Thyroid gland (tissue), 4 donors: ENCODE measurements at regions not wholly inside any gene's neighbourhood (a gene's known extent, or its start where the extent isn't known, plus 50 kb on each side); places are given as distances from the start of the nearest gene placed in this dataset.

ENCODE experiments used
- DNase-seq, 2 donors: peaks; one replicate each; pipeline ENCODE4 v3.0.0-alpha.2; 2019
- H3K27ac ChIP-seq, 3 donors: fragments of 200-600 bp; sonication (generic); 1 replicate in 2 of 3; 2 replicates in 1 of 3; pipeline ENCODE4 v1.5.1; 2016 to 2019; ENCODE audit warnings: mild to moderate bottlenecking in 1 of 3, moderate library complexity in 1 of 3
- H3K27me3 ChIP-seq: fragments of 200-600 bp; sonication (generic); one replicate; pipeline ENCODE4 v1.5.1; 2019
- H3K36me3 ChIP-seq, 2 donors: fragments of 200-600 bp; sonication (generic); one replicate each; pipeline ENCODE4 v1.5.1; 2016 to 2019
- H3K4me1 ChIP-seq, 2 donors: fragments of 200-600 bp; sonication (generic); one replicate each; pipeline ENCODE4 v1.5.1; 2017 to 2019
- H3K4me3 ChIP-seq, 3 donors: fragments of 200-600 bp; sonication (generic); replicated peaks in 1 of 3; 1 replicate in 2 of 3; 2 replicates in 1 of 3; pipeline ENCODE4 v1.5.1; 2016; ENCODE audit warnings: mild to moderate bottlenecking in 1 of 3
- H3K9me3 ChIP-seq: fragments of 200-600 bp; sonication (generic); one replicate; pipeline ENCODE4 v1.5.1; 2017
- CTCF ChIP-seq, 6 experiments: fragments of 200-600 bp in 3 of 6; fragments of 450-650 bp in 3 of 6; sonication (generic) in 3 of 6; IDR thresholded peaks; one replicate each; pipeline ENCODE4 v1.5.1; 2016 to 2019; ENCODE audit warnings: antibody characterized with exemption in 6 of 6, mild to moderate bottlenecking in 2 of 6, inconsistent platforms in 1 of 6, moderate library complexity in 1 of 6
- POLR2A ChIP-seq, 2 donors: fragments of 450-650 bp; IDR thresholded peaks; one replicate each; pipeline ENCODE4 v1.6.1; 2017; ENCODE audit warnings: antibody characterized with exemption in 2 of 2, mild to moderate bottlenecking in 2 of 2, moderate library complexity in 1 of 2
- WGBS, 2 donors: methylation state at CpG; one replicate each; pipeline ENCODE4 v1.1.5; 2017; 5-methylcytosine and 5-hydroxymethylcytosine counted together
- intact Hi-C: fragments of 100-400 bp; cut with DNase I; formaldehyde crosslinking; loops from one replicate; pipeline ENCODE4 v1.15.1; 2023

DNA sequence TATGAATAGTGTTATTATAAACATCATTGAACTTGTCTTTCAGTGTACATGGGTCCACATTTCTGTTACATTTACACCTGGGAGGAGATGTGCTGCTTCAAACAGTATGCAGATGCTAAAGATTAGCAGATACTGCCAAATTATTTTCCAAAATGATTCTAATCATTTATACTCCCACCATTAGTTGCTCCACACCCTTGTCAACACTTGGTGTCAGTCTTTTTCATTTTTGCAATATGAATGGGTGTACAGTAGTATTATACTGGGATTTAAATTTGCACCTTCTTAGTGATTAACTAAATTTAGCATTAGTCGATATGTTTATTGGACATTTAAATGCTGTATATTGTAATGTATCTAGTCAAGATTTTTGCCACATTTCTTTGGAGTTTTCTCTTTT lies 131.6 kb upstream of the GRID2 start:
- intact Hi-C loops = no loop called here
- Histone ChIP-seq H3K36me3 (no peaks in the 10 kb centered on the region), H3K4me1 (no peaks in the 10 kb centered on the region), H3K9me3 (no peaks in the 10 kb centered on the region), H3K27ac (no peak overlapping the region), H3K27me3 (no peaks in the 10 kb centered on the region), H3K4me3 (no peak overlapping the region)
- WGBS, 2 donors = 95 to 100% methylated on average over 1 of the region's 1 CpG
- no peak for DNase-seq
- no peak for TF ChIP-seq CTCF (IDR thresholded peaks at IDR 0.05)
- TF ChIP-seq POLR2A (IDR thresholded peaks at IDR 0.05) = no peak

DNA sequence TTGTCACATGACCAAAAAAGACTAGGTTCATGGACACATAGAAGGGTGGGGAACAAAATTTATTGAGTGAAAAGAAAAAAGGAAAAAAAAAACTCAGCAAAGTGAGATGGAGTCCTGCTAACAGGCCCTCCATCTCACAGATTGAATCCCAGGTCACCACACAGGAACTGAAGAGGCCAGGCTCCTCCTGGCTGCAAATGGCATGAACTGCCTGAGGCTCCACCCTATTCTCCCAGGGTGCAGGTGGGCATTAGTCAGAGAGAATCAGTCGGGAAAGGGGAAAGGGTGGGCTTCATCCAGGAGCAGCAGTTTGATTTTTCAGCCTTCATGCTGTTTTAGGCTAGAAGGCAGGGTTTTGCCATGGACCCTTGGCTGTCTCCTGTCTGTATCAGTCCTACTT lies 128.5 kb upstream of the GRID2 start:
- Histone ChIP-seq H3K4me3 (no peak overlapping the region), H3K4me1 (no peaks in the 10 kb centered on the region), H3K27me3 (no peaks in the 10 kb centered on the region), H3K9me3 (no peaks in the 10 kb centered on the region), H3K36me3 (no peaks in the 10 kb centered on the region), H3K27ac (no peak overlapping the region)
- no peak for DNase-seq
- TF ChIP-seq POLR2A (IDR thresholded peaks at IDR 0.05) (no peak), CTCF (IDR thresholded peaks at IDR 0.05) (no peak)
- intact Hi-C loops = no loop called here
- 55 to 70% methylated on average over 1 of the region's 1 CpG for WGBS, 2 donors

- intact Hi-C loops = no loop called here
- DNase-seq = no peak
- Histone ChIP-seq H3K4me1 (no peaks in the 10 kb centered on the region), H3K9me3 (no peaks in the 10 kb centered on the region), H3K27ac (no peak overlapping the region), H3K36me3 (no peaks in the 10 kb centered on the region), H3K4me3 (no peak overlapping the region), H3K27me3 (no peaks in the 10 kb centered on the region)
- no peak for TF ChIP-seq CTCF (IDR thresholded peaks at IDR 0.05)
- TF ChIP-seq POLR2A (IDR thresholded peaks at IDR 0.05) = no peak
- WGBS, 2 donors = 94 to 97% methylated on average over 36 of the region's 36 CpGs
Observed at GRCh38 chr4:92182006-92182735, 121.6 kb upstream of the GRID2 start.

DNA sequence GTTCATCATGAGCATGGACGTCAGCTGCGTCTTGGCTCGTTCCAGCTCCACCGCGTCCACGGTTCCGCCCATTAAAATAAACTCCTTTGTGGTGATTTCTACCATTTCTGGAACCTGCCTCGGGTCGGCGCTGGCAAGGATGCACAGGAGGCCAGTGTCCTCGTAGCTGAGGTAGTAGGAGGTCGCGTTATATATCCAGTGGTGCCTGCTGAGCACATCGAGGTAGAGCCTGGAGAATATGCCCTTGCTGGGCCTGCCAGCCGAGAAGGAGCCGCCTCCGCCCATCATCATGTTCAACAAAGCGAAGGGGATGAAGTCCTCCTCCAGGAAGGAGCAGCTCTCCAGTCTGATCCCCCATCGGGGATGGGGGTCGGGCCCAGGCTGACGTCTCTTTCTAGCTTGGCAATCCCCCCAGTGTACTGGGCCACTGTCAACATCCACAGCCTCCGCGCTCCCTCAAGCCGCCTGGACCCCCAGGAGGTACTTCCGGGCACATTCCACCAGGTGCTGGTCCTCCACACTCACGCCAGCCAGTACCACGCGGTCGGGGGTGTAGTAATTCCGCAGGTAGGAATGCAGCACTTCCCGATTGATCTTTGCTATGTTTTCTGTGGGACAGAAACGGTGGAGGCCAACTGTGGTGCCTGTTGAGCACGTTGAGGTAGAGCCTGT lies 120.9 kb upstream of the GRID2 start:
- no peaks in the 10 kb centered on the region for H3K36me3 ChIP-seq
- H3K27ac ChIP-seq = no peak overlapping the region
- WGBS, 2 donors = 94 to 96% methylated on average over 27 to 33 of the region's 33 CpGs
- no peak for DNase-seq
- H3K4me1 ChIP-seq = no peaks in the 10 kb centered on the region
- no peak overlapping the region for H3K4me3 ChIP-seq
- TF ChIP-seq CTCF (IDR thresholded peaks at IDR 0.05) (no peak), POLR2A (IDR thresholded peaks at IDR 0.05) (no peak)
- H3K27me3 ChIP-seq = no peaks in the 10 kb centered on the region
- intact Hi-C loops = no loop called here
- H3K9me3 ChIP-seq = no peaks in the 10 kb centered on the region

DNA sequence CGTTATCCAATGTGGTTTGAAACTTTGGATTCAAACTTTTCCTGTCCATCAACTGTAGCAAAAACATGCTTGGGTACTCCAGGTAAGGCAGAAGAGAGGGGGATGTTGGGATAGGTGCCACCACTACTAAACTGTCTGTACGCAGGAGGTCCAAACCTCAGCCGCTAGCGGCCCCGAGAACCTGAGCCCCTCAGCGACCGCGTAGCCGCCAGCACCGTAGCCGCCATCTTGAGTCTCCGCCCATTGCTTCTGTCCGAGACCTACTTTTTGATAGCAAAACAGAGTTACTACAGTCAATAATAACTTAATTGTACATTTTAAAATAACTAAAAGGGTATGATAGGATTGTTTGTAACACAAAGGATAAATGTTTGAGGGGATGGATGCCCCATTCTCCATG lies 119.9 kb upstream of the GRID2 start:
- DNase-seq = no peak
- Histone ChIP-seq H3K4me3 (no peak overlapping the region), H3K36me3 (no peaks in the 10 kb centered on the region), H3K4me1 (no peaks in the 10 kb centered on the region), H3K27ac (no peak overlapping the region), H3K27me3 (no peaks in the 10 kb centered on the region), H3K9me3 (no peaks in the 10 kb centered on the region)
- 95 to 98% methylated on average over 13 of the region's 13 CpGs for WGBS, 2 donors
- no peak for TF ChIP-seq CTCF (IDR thresholded peaks at IDR 0.05)
- no peak for TF ChIP-seq POLR2A (IDR thresholded peaks at IDR 0.05)
- intact Hi-C loops = no loop called here
